BJ (cell line): ENCODE measurements at regions not wholly inside any gene's neighbourhood (a gene's known extent, or its start where the extent isn't known, plus 50 kb on each side); places are given as distances from the start of the nearest gene placed in this dataset.
"Not testable (repeated sequence)": the region's sequence is repeated elsewhere in the genome, so short reads cannot be mapped to it uniquely, and the experiment has no call there.

ENCODE experiments used
- CTCF ChIA-PET: fragments of 350-600 bp; formaldehyde crosslinking; extraction: SDS; loops from one replicate; lab custom pipeline; 2021; ENCODE audit warnings: antibody characterized with exemption, inconsistent platforms; lab: Yijun Ruan, JAX
- POLR2A ChIA-PET: fragments of 300-600 bp; sonication (Branson Sonifier 250); formaldehyde crosslinking; extraction: SDS; loops from one replicate; lab custom pipeline; 2021; ENCODE audit warnings: antibody characterized with exemption; lab: Charles Lee
- DNase-seq: peaks from one replicate; pipeline ENCODE4 v3.0.0-alpha.2; 2011; ENCODE audit warnings: low read depth
- H3K27me3 ChIP-seq: 2 replicates; pipeline ENCODE4 v1.6.0; 2011; ENCODE audit warnings: low read length; ENCODE audit not compliant: control insufficient read depth, insufficient read depth
- H3K36me3 ChIP-seq: 2 replicates; pipeline ENCODE4 v1.5.1; 2011; ENCODE audit warnings: low read length; ENCODE audit not compliant: control insufficient read depth, insufficient read depth
- H3K4me3 ChIP-seq: 2 replicates; pipeline ENCODE4 v1.5.1; 2011; ENCODE audit warnings: low read depth, mild to moderate bottlenecking, control low read depth, low read length
- TF ChIP-seq, protein P1 (sequence below): IDR thresholded peaks from 2 replicates; pipeline ENCODE4 v1.5.1; 2011; ENCODE audit warnings: low read depth, mild to moderate bottlenecking, control low read depth, inconsistent platforms, low read length, moderate library complexity; ENCODE audit not compliant: insufficient read depth

DNA sequence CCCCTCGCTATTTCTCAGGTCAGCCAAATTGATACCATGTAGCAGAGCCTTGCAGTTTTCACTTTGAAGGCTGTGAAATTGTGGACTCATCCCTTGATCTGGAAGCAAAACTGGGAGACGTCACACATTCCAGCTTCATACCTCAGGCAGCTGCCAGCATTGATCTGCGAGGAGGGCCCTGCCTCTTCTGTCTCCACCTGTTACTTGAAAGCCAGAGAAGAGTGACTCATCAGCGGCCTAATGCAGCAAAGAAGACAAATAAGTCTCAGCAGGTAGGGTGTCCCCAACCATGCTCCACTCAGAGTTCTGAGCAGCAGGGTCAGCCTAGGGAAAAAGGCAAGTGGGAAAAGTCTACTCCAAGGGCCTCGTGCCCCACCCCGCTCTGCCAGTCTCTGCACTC lies 69.4 kb upstream of the BMP2 start:
- 0 out of 2 replicates have a peak, but pooled peaks cover 2% of the 10 kb centered on the region for H3K27me3 ChIP-seq
- H3K4me3 ChIP-seq = no peak overlapping the region
- no peaks in the 10 kb centered on the region for H3K36me3 ChIP-seq
- ChIA-PET CTCF (interaction anchor here (1.2 kb wide), 1 partner anchor 12 kb away, joined by 3 read pairs; no protein-coding TSS in a partner anchor), POLR2A (no interaction called here)
- no peak for DNase-seq
- TF ChIP-seq, protein P1, sequence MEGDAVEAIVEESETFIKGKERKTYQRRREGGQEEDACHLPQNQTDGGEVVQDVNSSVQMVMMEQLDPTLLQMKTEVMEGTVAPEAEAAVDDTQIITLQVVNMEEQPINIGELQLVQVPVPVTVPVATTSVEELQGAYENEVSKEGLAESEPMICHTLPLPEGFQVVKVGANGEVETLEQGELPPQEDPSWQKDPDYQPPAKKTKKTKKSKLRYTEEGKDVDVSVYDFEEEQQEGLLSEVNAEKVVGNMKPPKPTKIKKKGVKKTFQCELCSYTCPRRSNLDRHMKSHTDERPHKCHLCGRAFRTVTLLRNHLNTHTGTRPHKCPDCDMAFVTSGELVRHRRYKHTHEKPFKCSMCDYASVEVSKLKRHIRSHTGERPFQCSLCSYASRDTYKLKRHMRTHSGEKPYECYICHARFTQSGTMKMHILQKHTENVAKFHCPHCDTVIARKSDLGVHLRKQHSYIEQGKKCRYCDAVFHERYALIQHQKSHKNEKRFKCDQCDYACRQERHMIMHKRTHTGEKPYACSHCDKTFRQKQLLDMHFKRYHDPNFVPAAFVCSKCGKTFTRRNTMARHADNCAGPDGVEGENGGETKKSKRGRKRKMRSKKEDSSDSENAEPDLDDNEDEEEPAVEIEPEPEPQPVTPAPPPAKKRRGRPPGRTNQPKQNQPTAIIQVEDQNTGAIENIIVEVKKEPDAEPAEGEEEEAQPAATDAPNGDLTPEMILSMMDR = no peak

DNA sequence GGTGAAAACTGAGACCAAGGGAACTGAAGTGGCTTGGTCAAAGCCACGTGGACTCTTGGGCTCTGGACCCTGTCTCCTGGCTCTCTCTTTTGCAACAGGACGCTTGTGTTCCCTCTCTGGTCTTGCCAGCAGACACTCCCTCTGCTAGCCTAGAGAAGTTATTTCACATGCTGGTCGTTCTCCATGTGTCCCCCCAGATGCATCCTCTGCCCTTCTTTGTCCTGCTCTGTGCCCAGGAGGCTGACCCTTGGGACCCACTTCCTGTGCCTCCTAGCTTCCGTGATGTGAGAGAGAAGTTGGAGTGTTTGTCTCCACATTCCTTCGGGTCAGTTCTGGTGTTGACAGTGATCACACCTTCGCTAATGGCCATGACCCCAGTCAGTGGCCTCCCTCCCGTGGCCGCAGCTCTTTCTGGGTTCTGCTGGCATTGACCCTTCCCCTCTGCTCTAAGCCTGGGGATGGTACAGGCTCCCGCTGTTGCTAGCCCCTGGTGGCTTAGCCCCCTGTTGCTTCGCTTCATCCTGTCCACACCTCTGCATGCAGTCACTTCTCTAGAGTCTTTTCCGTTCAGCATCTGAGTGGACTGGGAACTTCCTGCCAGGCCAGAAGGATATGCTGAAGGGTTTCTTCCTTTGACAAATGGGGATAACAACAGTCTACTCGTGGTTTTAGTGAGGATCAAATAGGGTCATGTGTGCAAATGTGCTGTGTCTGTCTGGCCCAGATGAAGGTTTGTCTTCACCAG lies 70.1 kb upstream of the BMP2 start:
- Histone ChIP-seq H3K4me3 (no peak overlapping the region), H3K27me3 (0 out of 2 replicates have a peak, but pooled peaks cover 2% of the 10 kb centered on the region), H3K36me3 (no peaks in the 10 kb centered on the region)
- CTCF ChIA-PET = interaction anchor here (1.2 kb wide), 1 partner anchor 13 kb away, joined by 3 read pairs; no protein-coding TSS in a partner anchor
- POLR2A ChIA-PET = no interaction called here
- TF ChIP-seq, protein P1 = no peak
- no peak for DNase-seq

DNA sequence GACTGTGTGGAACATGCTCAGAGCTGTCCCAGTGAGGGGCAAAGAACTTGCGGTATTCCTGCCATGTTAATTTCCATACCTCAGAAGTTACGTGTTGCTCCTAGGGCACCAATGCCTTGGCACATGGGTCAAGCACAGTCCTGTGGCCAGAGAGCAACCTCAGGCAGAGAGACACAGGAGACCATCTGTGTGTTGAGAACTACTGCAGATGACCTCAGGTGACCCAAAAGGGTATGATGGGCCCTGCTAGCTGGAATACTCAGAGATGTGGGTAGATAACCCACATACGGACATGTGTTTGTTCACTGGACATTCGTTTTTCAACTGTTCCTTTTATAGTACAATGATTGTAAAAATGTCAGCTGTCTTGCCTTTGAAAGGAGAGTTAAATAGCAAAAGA lies 71.5 kb upstream of the BMP2 start:
- H3K27me3 ChIP-seq = 0 out of 2 replicates have a peak, but pooled peaks cover 2% of the 10 kb centered on the region
- ChIA-PET CTCF (interaction anchor here (0.6 kb wide), 1 partner anchor 61 kb away, joined by 4 read pairs; no protein-coding TSS in a partner anchor), POLR2A (no interaction called here)
- no peaks in the 10 kb centered on the region for H3K36me3 ChIP-seq
- DNase-seq = no peak
- TF ChIP-seq, protein P1 = no peak
- no peak overlapping the region for H3K4me3 ChIP-seq

DNA sequence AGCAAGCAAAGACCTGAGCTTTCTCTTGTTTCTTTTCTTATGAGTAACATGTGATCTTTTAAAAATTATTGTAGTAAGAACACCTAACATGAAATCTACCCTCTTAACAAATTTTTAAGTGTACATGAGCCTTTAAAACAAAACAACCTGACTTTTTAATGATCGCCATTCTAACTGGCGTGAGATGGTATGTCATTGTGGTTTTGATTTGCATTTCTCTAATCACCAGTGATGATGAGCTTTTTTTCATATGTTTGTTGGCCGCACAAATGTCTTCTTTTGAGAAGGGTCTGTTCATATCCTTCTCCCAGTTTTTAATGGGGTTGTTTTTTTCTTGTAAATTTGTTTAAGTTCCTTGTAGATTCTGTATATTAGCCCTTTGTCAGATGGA lies 73.7 kb upstream of the BMP2 start:
- CTCF ChIA-PET, H3K27me3 ChIP-seq, H3K4me3 ChIP-seq, POLR2A ChIA-PET, DNase-seq, H3K36me3 ChIP-seq: not testable (repeated sequence)

DNA sequence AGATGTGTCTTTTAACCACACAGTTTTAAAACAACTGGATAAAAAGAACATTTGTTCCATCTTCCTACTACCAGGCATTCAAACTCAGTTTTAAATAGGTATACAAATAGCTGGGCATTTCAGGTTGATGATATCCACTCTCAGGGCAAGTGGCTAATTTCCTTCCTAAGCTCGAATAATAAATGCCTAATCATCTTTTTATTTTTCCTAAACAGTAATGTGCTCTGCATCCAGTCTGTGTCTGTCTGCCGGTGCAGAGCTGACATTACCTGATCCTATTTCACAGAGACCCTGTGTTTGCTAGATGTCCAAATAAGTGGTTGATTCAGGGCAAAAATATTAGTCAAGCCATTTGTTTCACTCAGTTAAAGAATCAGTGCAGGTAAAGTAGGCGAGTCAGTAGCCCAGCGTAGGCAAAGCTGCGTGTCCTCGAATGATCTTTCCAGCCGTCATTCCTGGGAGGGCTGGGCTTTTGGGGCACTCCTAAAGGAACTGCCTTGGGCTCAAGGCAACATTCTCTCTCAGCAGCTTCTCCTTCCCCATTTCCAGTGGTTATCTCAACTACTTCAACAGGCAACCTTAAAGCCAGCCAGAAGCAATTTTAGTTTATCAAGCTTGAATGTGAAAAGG lies 74.2 kb upstream of the BMP2 start:
- Histone ChIP-seq H3K4me3 (no peak overlapping the region), H3K27me3 (0 out of 2 replicates have a peak, but pooled peaks cover 2% of the 10 kb centered on the region), H3K36me3 (no peaks in the 10 kb centered on the region)
- ChIA-PET POLR2A (no interaction called here), CTCF (interaction anchor here (1.3 kb wide), 2 partner anchors 14 to 1233 kb away, joined by 3 to 4 read pairs; no protein-coding TSS in a partner anchor)
- TF ChIP-seq, protein P1 = no peak
- no peak for DNase-seq
